ENCODE measurements at regions not wholly inside any gene's neighbourhood (a gene's known extent, or its start where the extent isn't known, plus 50 kb on each side); places are given as distances from the start of the nearest gene placed in this dataset.
"Not testable (repeated sequence)": the region's sequence is repeated elsewhere in the genome, so short reads cannot be mapped to it uniquely, and the experiment has no call there.

DNA sequence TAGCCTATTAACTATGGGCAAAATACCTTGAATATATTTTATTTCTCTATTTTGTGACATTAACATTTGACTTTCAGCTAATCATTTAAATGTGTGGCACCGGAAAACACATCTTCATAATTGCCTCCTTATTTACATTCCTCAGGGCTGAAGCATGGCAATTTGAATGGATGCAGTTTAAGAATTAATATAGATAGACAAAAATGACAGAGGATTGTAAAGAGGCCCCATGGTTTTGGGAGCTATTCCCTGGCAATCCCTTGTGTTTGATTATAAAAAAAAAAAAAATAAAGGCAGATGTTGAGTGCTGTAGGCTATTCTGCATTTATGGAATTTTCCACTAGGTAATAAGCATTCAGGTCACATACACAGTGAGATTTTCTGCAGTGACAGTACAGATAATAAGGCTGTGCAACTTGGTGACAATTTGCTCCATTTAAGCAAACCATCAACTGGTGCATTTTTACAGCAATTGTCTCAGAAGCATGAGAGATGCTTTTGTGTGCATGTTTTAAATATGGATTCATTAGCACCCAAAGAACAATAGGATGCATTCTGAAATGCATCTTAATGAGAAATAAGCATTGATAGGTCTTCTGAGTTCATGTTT, 123.2 kb upstream of the SLC38A4 start:
- no peak for DNase-seq

GRCh38 chr12:46950094-46950493, 124.3 kb upstream of the SLC38A4 start:
- no peak for DNase-seq

DNA sequence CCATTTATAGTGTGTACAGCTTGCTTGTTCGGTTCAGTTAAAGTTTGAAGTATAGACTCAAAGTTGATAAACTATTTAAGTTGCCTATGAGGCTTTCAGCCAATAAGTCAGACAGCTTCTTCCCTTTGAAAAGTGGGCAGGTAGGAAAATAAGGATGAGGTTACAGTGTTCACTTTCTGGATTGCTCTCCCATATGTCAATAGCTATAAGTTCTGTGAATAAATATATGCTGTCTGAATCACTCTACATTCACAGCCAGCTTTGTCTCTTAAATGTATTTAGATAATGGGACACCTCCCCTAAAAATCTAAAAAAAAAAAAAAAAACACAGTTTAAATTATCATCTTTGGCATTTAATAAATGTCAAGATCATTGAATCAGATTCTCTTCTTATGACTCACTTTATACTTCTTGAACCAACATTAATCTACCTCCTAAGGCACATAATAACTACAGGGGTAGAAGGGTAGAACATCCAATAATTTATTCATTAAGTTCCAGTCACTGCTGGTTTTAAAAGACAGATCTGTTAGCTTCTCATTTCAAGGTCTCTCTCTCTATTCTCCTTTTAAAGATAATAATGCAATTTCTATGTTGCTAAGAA, 126.4 kb upstream of the PCED1B start:
- DNase-seq: no peak

GRCh38 chr12:46956451-46957035, 122.9 kb upstream of the PCED1B start:
- peak; percentile 7 for DNase-seq

- DNase-seq: no peak
Measured at GRCh38 chr12:46958053-46958452, 121.4 kb upstream of the PCED1B start.

GRCh38 chr12:46958599-46959290, 120.7 kb upstream of the PCED1B start:
- no peak for DNase-seq

GRCh38 chr12:46959502-46959901, 119.9 kb upstream of the PCED1B start:
- DNase-seq: peak; percentile 73

DNA sequence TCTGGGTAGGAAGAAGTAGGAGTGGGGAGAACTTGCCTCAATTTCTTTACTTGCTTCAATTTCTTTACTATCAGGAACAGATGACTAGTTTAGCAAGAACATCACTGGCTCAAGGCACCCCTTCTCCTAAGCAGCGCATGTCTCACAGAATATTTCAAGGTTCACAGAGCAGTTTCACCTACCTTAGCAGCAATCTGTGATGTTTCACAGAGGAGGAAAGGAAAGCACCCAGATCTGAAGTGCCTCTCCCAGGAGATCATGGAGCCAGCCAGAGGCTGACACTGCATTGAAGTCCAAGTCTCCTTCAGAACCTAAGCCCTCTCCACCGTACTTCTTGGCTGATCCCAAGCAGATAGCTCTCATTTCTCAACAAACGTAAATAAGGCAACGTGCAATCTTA, 118.7 kb upstream of the PCED1B start:
- no peak for DNase-seq

DNA sequence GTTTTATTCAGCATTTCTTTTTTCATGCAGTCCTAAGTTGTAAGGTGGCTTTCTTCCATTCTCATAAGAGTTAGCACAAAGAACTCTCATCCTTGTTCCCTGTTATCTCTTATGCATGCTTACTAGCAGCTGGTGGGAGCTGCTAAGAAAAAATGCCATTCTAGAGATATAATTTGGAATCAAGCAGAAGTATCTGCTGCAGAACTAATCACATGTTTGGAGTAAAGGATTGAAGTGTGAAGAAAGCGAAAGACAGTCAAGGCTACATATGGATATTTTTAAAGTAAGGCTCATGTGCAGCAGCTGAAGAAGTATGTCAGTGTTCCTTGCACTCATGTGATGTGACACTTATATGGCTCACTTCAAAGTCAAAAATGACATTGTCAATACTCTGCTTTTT, 116.2 kb upstream of the PCED1B start:
- DNase-seq: no peak

- DNase-seq: no peak
Measured at GRCh38 chr12:46963977-46964971, 115.1 kb upstream of the PCED1B start.

DNA sequence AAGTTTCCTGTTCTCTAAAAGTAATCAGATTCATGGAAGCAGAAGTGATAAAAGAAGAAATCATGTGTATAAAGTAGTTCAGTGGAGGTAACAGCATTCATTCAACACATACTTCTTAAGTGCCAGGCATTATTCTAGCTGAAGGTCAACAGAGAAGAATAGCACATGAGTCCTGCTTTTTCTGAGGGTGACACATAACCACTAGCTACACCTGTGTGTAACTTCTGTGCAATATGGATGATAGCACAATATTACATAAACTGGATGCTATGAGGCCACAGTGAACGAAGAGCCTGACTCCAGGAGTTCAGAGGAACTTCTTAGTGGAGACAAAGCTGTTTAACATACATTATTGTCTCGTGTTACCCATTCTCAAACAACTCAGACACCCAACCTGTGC, 114.3 kb upstream of the PCED1B start:
- DNase-seq: no peak

DNA sequence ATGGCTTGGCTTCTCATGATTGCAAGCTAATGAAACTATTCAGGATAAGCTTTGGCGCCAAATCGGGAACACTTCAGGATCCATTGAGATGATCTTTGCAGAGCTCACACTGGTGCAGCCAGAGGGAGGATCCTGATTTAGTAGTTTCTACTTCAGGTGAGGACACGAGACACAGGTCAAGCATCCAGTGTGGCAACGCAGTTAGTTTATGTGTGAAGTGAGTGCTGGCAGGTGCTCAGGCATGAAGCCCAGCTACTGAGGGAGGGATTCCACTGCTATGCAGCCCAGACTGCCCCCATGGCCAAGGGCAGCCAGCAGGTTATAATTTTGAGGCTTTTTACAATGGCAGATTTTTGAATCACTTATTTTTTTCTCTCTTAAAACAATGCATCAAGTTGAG, 113.5 kb upstream of the PCED1B start:
- DNase-seq: no peak

DNA sequence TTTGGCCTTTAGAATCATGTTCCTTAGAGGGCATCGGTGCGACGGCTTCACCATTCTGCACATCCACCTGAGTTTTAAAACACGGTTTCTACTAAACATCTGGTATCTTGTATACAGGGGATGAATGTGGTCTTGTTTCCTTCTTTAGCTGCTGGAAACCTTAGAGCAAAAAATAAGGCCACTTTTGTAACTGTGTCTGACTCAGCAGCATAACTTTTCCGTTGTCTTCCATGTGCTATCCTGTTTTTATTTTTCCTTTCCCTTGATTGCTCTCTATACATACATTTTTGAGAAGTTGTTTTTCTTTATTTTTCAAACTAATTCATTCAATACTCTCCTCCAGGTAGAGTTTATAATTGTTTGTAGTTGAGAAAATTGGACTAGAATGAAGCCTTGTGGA, 108.8 kb upstream of the PCED1B start:
- no peak for DNase-seq

DNA sequence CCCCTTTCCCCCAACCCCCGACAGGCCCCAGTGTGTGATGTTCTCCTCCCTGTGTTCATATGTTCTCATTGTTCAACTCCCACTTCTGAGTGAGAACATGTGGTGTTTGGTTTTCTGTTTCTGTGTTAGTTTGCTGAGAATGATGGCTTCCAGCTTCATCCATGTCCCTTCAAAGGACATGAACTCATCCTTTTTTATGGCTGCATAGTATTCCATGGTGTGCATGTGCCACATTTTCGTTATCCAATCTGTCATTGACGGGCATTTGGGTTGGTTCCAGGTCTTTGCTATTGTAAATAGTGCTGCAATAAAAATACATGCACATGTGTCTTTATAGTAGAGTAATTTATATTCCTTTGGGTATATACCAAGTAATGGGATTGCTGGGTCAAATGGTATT, 105.5 kb upstream of the PCED1B start:
- DNase-seq: not testable (repeated sequence)

- no peak for DNase-seq
Measured at GRCh38 chr12:46977871-46978375, 101.5 kb upstream of the PCED1B start.

- DNase-seq: no peak
Measured at GRCh38 chr12:46981622-46982021, 97.8 kb upstream of the PCED1B start.

DNA sequence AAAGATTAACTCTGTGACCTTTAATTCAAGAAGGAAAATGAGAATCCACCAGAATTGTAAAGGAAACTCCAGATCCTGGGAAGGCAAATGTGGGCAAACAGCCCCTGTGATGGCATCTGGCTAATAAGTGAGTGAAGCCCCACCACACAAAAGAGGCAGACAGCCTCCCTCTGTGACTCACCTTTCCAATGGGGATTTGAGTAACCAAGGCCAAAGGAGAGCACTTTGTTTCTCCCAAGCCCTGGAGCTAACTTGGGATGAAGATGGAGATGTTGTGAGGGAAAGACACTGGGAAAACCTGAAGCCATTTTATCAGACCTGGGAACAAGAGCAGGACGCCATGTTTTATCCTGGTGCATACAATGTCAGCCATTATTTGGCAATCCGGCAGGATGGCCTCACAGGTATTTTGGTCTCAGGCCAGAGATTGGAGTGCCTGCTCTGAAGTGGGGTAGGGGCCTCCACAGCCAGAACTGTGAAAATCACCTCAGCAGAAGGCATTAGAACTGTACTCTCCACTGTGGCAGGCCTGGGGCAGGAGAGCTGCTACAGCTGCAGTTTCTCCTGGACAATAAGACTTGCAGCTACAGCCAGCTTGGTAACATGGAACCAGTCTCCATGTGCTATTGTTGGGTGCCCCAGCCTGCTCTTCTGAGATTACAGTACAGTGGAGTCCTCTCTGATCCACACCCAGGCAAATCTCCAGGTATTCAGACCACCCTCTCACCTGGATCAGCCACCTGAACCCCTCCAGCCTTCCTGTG, 96.6 kb upstream of the PCED1B start:
- DNase-seq: no peak

DNA sequence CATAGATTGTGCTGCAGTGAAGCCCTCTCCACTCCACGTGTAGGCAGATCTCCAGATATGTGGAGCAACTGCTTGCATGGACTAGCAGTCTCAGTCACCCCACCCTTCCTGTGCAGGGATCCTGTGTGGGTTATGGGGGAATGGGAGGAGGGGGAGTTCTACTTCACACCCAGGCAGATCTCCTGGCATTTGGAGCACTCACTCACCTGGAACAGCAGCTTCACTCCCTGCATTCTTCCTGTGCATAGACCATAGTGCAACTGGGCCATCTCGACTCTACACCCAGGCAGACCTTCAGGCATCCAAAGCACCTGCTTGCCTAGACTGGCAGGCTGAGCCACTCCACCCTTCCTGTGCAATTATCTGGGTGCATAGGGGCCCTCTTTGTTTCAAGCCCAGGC, 96.0 kb upstream of the PCED1B start:
- no peak for DNase-seq

GRCh38 chr12:46983959-46984841, 95.2 kb upstream of the PCED1B start:
- DNase-seq: peak; percentile 43

GRCh38 chr12:46985816-46986215, 93.6 kb upstream of the PCED1B start:
- DNase-seq: no peak

GRCh38 chr12:46988122-46988521, 91.3 kb upstream of the PCED1B start:
- not testable (repeated sequence) for DNase-seq
